OCI-LY7 (cell line): ENCODE measurements at regions not wholly inside any gene's neighbourhood (a gene's known extent, or its start where the extent isn't known, plus 50 kb on each side); places are given as distances from the start of the nearest gene placed in this dataset.

Experiments used
- BruUV-seq: library from RNA; stranded (reverse); fragments of 400-500 nt; replicated peaks from 2 replicates; lab custom pipeline; 2021; lab: Mats Ljungman, UMichigan
- CTCF ChIA-PET: fragments of 300-600 bp; sonication (Branson Sonifier 250); formaldehyde crosslinking; loops from one replicate; lab custom pipeline; 2022; ENCODE audit warnings: antibody characterized with exemption; ENCODE audit not compliant: unreplicated experiment; lab: Charles Lee
- POLR2A ChIA-PET: fragments of 300-600 bp; sonication (Branson Sonifier 250); formaldehyde crosslinking; loops from one replicate; lab custom pipeline; 2022; ENCODE audit warnings: antibody characterized with exemption; lab: Charles Lee
- DNase-seq: peaks from one replicate; pipeline ENCODE4 v3.0.0-alpha.2; 2015; ENCODE audit warnings: low spot score
- H2AFZ ChIP-seq: fragments of 200-600 bp; sonication (generic), shearing (Covaris generic); 2 replicates; pipeline ENCODE4 v1.6.1; 2014; ENCODE audit warnings: mild to moderate bottlenecking, antibody characterized with exemption, low read length, moderate library complexity
- H3K27ac ChIP-seq: fragments of 200-600 bp; sonication (generic); 2 replicates; pipeline ENCODE4 v1.5.1; 2014; ENCODE audit warnings: mixed run types, low read depth, mild to moderate bottlenecking, moderate library complexity, low read length, inconsistent platforms; ENCODE audit not compliant: poor library complexity, severe bottlenecking
- H3K36me3 ChIP-seq: fragments of 200-600 bp; sonication (generic); 2 replicates; pipeline ENCODE4 v1.6.1; 2014; ENCODE audit warnings: mild to moderate bottlenecking, antibody characterized with exemption, low read length, moderate library complexity, mixed read lengths; ENCODE audit not compliant: insufficient read depth
- H3K4me1 ChIP-seq: fragments of 200-600 bp; sonication (generic); 2 replicates; pipeline ENCODE4 v1.5.1; 2014; ENCODE audit warnings: mild to moderate bottlenecking, low read length; ENCODE audit not compliant: insufficient read depth, poor library complexity, severe bottlenecking
- H3K4me2 ChIP-seq: fragments of 200-600 bp; sonication (generic); 2 replicates; pipeline ENCODE4 v1.6.1; 2014; ENCODE audit warnings: mild to moderate bottlenecking, low read length
- H3K4me3 ChIP-seq: fragments of 200-600 bp; sonication (generic); 2 replicates; pipeline ENCODE4 v1.5.1; 2014; ENCODE audit warnings: mild to moderate bottlenecking, low read depth, low read length; ENCODE audit not compliant: poor library complexity, severe bottlenecking
- H3K79me2 ChIP-seq: fragments of 200-600 bp; sonication (generic); 2 replicates; pipeline ENCODE4 v1.6.1; 2016; ENCODE audit warnings: low read depth, mild to moderate bottlenecking, low read length, moderate library complexity, mixed read lengths; ENCODE audit not compliant: insufficient read depth
- H3K9me2 ChIP-seq: fragments of 200-600 bp; sonication (generic); 2 replicates; pipeline ENCODE4 v1.6.1; 2016; ENCODE audit warnings: mild to moderate bottlenecking, low read length, mixed read lengths; ENCODE audit not compliant: insufficient read depth
- H3K9me3 ChIP-seq: fragments of 200-600 bp; sonication (generic); 2 replicates; pipeline ENCODE4 v1.6.1; 2014; ENCODE audit warnings: mild to moderate bottlenecking, mixed run types, low read length, mixed read lengths
- H4K20me1 ChIP-seq: fragments of 200-600 bp; sonication (generic); 2 replicates; pipeline ENCODE4 v1.6.1; 2014; ENCODE audit warnings: mild to moderate bottlenecking, antibody characterized with exemption, low read length, moderate library complexity, mixed read lengths; ENCODE audit not compliant: insufficient read depth
- CTCF ChIP-seq: fragments of 200-600 bp; sonication (generic); conservative IDR thresholded peaks from 2 replicates; pipeline ENCODE4 v1.5.1; 2014; ENCODE audit warnings: mild to moderate bottlenecking, antibody characterized with exemption, low read length, moderate library complexity, mixed read lengths
- EZH2phosphoT487 ChIP-seq: fragments of 200-600 bp; sonication (generic); IDR thresholded peaks from 2 replicates; pipeline ENCODE4 v1.6.1; 2018; ENCODE audit warnings: low read depth, borderline replicate concordance, mild to moderate bottlenecking, mixed run types, antibody characterized with exemption, low read length, moderate library complexity, mixed read lengths
- intact Hi-C: fragments of 100-400 bp; cut with micrococcal nuclease; formaldehyde crosslinking; loops from one replicate; pipeline ENCODE4 v1.10.0; 2022; ENCODE audit not compliant: unreplicated experiment

- no peaks in the 10 kb centered on the region for H3K4me1 ChIP-seq
- TF ChIP-seq CTCF (no peak), EZH2phosphoT487 (no peak)
- ChIA-PET CTCF (no interaction called here), POLR2A (no interaction called here)
- no peaks in the 10 kb centered on the region for H3K9me3 ChIP-seq
- no peaks in the 10 kb centered on the region for H3K79me2 ChIP-seq
- DNase-seq, result no peak
- no TSS peak for BruUV-seq
- H4K20me1 ChIP-seq, result no peaks in the 10 kb centered on the region
- intact Hi-C loops, result no loop called here
- H2AFZ ChIP-seq, result no peak overlapping the region
- H3K36me3 ChIP-seq, result no peaks in the 10 kb centered on the region
- no peak overlapping the region for H3K27ac ChIP-seq
- no peaks in the 10 kb centered on the region for H3K9me2 ChIP-seq
- H3K4me2 ChIP-seq, result no peak overlapping the region
- no peak overlapping the region for H3K4me3 ChIP-seq
Observed at GRCh38 chr1:157237522-157237921, 99.3 kb upstream of the ETV3 start.

DNA sequence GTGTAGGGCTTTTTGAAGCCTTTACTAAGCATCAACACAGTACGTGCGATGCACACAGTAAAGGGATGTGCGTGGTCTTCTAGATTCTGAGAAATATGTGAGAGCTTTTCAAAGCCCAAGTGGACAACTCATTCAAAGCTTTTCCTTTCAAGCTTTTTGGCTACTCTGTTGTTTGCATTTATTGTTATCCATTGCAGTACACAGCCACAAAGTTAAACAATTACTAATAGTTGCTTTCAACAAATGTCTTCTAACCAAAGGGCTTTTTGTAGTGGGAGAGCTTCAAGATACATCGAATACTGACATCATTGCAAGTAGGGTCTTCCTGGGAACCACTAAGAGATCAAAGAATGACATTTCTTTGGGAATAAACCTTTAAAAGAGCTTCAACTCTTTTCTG lies 97.9 kb upstream of the ETV3 start:
- POLR2A ChIA-PET, result no interaction called here
- H2AFZ ChIP-seq, result no peak overlapping the region
- H3K4me1 ChIP-seq, result no peaks in the 10 kb centered on the region
- DNase-seq, result no peak
- no peaks in the 10 kb centered on the region for H3K36me3 ChIP-seq
- no peaks in the 10 kb centered on the region for H4K20me1 ChIP-seq
- CTCF ChIA-PET, result no interaction called here
- no peak overlapping the region for H3K4me2 ChIP-seq
- H3K4me3 ChIP-seq, result no peak overlapping the region
- no peaks in the 10 kb centered on the region for H3K9me3 ChIP-seq
- BruUV-seq, result no TSS peak
- no peaks in the 10 kb centered on the region for H3K79me2 ChIP-seq
- TF ChIP-seq CTCF (no peak), EZH2phosphoT487 (no peak)
- intact Hi-C loops, result no loop called here
- H3K9me2 ChIP-seq, result no peaks in the 10 kb centered on the region
- H3K27ac ChIP-seq, result no peak overlapping the region

DNA sequence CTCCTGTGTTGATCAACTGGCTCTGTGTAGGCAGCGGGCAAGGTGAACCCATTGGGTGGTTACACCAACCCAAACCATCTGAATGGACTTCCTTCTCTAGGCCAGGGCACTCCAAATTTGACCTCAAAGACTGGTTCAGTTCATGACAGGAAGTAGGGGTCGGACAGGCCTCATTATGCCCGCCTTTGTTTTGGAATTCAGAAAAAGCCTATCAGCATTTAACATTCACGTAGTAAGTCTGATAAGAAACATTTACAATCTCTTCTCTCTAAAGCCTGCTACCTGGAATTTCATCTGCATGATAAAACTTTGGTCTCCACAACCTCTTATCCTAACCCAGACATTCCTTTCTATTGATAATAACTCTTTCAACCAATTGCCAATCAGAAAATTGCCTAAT lies 97.1 kb upstream of the ETV3 start:
- Histone ChIP-seq H3K9me2 (no peaks in the 10 kb centered on the region), H3K4me3 (no peak overlapping the region), H2AFZ (no peak overlapping the region), H3K36me3 (no peaks in the 10 kb centered on the region), H3K27ac (no peak overlapping the region), H3K79me2 (no peaks in the 10 kb centered on the region), H4K20me1 (no peaks in the 10 kb centered on the region), H3K4me2 (no peak overlapping the region), H3K9me3 (no peaks in the 10 kb centered on the region), H3K4me1 (no peaks in the 10 kb centered on the region)
- intact Hi-C loops, result no loop called here
- ChIA-PET POLR2A (no interaction called here), CTCF (no interaction called here)
- no peak for DNase-seq
- BruUV-seq, result no TSS peak
- TF ChIP-seq CTCF (no peak), EZH2phosphoT487 (no peak)
